ENCODE measurements at regions not wholly inside any gene's neighbourhood (a gene's known extent, or its start where the extent isn't known, plus 50 kb on each side); places are given as distances from the start of the nearest gene placed in this dataset.

GRCh38 chr1:188397521-188397920 is 1568.8 kb downstream of the PLA2G4A start:
- DNase-seq (ENCODE audit: low read depth), result no peak

- no peak for DNase-seq (ENCODE audit: low read depth)
These were observed 1574.2 kb downstream of the PLA2G4A start for GRCh38 chr1:188402986-188403385.

- no peak for DNase-seq (ENCODE audit: low read depth)
These were observed 1577.9 kb downstream of the PLA2G4A start for GRCh38 chr1:188406636-188407035.

- DNase-seq (ENCODE audit: low read depth), result no peak
These were observed 1591.4 kb downstream of the PLA2G4A start for GRCh38 chr1:188420177-188420576.

GRCh38 chr1:188423073-188423472 is 1594.3 kb downstream of the PLA2G4A start:
- no peak for DNase-seq (ENCODE audit: low read depth)

GRCh38 chr1:188424176-188424575 is 1595.4 kb downstream of the PLA2G4A start:
- no peak for DNase-seq (ENCODE audit: low read depth)

GRCh38 chr1:188425687-188426086 is 1596.9 kb downstream of the PLA2G4A start:
- DNase-seq (ENCODE audit: low read depth), result peak; percentile 27

GRCh38 chr1:188426561-188426960 is 1597.8 kb downstream of the PLA2G4A start:
- no peak for DNase-seq (ENCODE audit: low read depth)

- DNase-seq (ENCODE audit: low read depth), result no peak
These were observed 1598.9 kb downstream of the PLA2G4A start for GRCh38 chr1:188427642-188428041.

- DNase-seq (ENCODE audit: low read depth), result no peak
These were observed 1600.6 kb downstream of the PLA2G4A start for GRCh38 chr1:188429386-188429785.

GRCh38 chr1:188432427-188432826 is 1603.7 kb downstream of the PLA2G4A start:
- no peak for DNase-seq (ENCODE audit: low read depth)

GRCh38 chr1:188433425-188433824 is 1604.7 kb downstream of the PLA2G4A start:
- peak; percentile 26 for DNase-seq (ENCODE audit: low read depth)

- no peak for DNase-seq (ENCODE audit: low read depth)
These were observed 1615.8 kb downstream of the PLA2G4A start for GRCh38 chr1:188444526-188444925.

GRCh38 chr1:188462837-188463236 is 1634.1 kb downstream of the PLA2G4A start:
- no peak for DNase-seq (ENCODE audit: low read depth)

- DNase-seq (ENCODE audit: low read depth), result peak; percentile 3
These were observed 1635.2 kb downstream of the PLA2G4A start for GRCh38 chr1:188463919-188464318.

- DNase-seq (ENCODE audit: low read depth), result no peak
These were observed 1637.8 kb downstream of the PLA2G4A start for GRCh38 chr1:188466539-188466938.

- no peak for DNase-seq (ENCODE audit: low read depth)
These were observed 1647.9 kb downstream of the PLA2G4A start for GRCh38 chr1:188476606-188477005.

GRCh38 chr1:188489336-188490112 is 1660.8 kb downstream of the PLA2G4A start:
- peak; percentile 74 for DNase-seq (ENCODE audit: low read depth)

- DNase-seq (ENCODE audit: low read depth), result no peak
These were observed 1667.8 kb downstream of the PLA2G4A start for GRCh38 chr1:188496506-188496905.

- no peak for DNase-seq (ENCODE audit: low read depth)
These were observed 1668.3 kb downstream of the PLA2G4A start for GRCh38 chr1:188497020-188497419.

- peak; percentile 13 for DNase-seq (ENCODE audit: low read depth)
These were observed 1670.9 kb downstream of the PLA2G4A start for GRCh38 chr1:188499690-188500089.

GRCh38 chr1:188514917-188515316 is 1686.2 kb downstream of the PLA2G4A start:
- DNase-seq (ENCODE audit: low read depth), result no peak

- no peak for DNase-seq (ENCODE audit: low read depth)
These were observed 1688.4 kb downstream of the PLA2G4A start for GRCh38 chr1:188517139-188517538.

GRCh38 chr1:188551176-188551575 is 1722.4 kb downstream of the PLA2G4A start:
- DNase-seq (ENCODE audit: low read depth), result no peak

Measured in M059J (cell line).